Breast epithelium (tissue), 3 donors: ENCODE measurements at regions not wholly inside any gene's neighbourhood (a gene's known extent, or its start where the extent isn't known, plus 50 kb on each side); places are given as distances from the start of the nearest gene placed in this dataset.
"Not testable (repeated sequence)": the region's sequence is repeated elsewhere in the genome, so short reads cannot be mapped to it uniquely, and the experiment has no call there.

Source experiments
- POLR2A ChIP-seq: fragments of 450-650 bp; IDR thresholded peaks from one replicate; pipeline ENCODE4 v1.6.1; 2016; ENCODE audit warnings: antibody characterized with exemption, mild to moderate bottlenecking, moderate library complexity
- TF ChIP-seq, protein P1 (sequence below), 3 donors: fragments of 450-650 bp; IDR thresholded peaks; one replicate each; pipeline ENCODE4 v1.5.1; 2016 to 2017; ENCODE audit warnings: antibody characterized with exemption in 3 of 3, mild to moderate bottlenecking in 3 of 3, moderate library complexity in 3 of 3

DNA sequence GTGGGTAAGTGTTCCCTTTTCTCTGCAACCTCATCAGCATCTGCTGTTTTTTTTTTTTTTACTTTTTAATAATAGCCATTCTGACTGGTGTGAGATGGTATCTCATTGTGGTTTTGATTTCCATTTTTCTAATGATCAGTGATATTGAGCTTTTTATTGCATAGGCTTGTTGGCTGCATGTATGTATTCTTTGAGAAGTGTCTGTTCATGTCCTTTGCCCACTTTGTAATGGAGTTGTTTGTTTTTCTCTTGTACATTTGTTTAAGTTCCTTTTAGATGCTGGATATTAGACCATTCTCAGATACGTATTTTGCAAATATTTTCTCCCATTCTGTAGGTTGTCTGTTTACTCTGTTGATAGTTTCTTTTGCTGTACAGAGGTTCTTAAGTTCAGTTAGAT lies 134.6 kb downstream of the NAA11 start:
- TF ChIP-seq, protein P1, sequence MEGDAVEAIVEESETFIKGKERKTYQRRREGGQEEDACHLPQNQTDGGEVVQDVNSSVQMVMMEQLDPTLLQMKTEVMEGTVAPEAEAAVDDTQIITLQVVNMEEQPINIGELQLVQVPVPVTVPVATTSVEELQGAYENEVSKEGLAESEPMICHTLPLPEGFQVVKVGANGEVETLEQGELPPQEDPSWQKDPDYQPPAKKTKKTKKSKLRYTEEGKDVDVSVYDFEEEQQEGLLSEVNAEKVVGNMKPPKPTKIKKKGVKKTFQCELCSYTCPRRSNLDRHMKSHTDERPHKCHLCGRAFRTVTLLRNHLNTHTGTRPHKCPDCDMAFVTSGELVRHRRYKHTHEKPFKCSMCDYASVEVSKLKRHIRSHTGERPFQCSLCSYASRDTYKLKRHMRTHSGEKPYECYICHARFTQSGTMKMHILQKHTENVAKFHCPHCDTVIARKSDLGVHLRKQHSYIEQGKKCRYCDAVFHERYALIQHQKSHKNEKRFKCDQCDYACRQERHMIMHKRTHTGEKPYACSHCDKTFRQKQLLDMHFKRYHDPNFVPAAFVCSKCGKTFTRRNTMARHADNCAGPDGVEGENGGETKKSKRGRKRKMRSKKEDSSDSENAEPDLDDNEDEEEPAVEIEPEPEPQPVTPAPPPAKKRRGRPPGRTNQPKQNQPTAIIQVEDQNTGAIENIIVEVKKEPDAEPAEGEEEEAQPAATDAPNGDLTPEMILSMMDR (IDR thresholded peaks at IDR 0.05): not testable (repeated sequence)
- not testable (repeated sequence) for TF ChIP-seq POLR2A
